ENCODE measurements at regions not wholly inside any gene's neighbourhood (a gene's known extent, or its start where the extent isn't known, plus 50 kb on each side); places are given as distances from the start of the nearest gene placed in this dataset.

DNA sequence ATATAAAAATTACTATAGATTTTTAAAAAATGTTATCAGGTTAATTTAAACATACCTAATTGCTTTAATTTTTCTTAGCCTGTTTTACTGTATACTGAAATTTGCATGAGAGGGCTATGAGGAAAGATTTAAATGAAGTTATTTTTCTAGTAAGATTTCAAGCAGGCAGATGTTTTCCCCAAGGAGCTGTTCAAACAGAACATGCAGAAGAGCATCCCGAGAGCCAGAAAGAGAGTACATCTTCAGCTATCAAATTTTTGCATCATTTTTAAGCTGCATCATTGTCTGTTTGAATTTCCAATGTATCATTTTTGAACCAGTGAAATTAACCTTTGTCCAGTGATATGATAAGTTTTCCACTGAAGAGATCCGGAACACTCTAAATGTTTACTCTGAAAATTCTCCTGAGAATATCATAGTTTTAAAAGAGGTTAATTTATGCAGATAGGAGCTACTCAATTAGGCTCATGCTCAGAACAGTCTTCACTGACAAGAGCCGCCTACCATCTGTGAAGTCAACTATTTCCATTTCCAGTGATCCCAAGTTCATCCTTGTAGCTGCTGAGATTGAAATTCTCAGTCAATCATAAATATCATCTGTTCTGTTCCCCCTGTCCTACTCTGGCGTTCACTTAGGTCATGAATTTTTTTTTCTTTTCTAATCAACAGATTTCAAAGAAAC is 467.7 kb upstream of the NBEA start:
- TF ChIP-seq, protein P1, sequence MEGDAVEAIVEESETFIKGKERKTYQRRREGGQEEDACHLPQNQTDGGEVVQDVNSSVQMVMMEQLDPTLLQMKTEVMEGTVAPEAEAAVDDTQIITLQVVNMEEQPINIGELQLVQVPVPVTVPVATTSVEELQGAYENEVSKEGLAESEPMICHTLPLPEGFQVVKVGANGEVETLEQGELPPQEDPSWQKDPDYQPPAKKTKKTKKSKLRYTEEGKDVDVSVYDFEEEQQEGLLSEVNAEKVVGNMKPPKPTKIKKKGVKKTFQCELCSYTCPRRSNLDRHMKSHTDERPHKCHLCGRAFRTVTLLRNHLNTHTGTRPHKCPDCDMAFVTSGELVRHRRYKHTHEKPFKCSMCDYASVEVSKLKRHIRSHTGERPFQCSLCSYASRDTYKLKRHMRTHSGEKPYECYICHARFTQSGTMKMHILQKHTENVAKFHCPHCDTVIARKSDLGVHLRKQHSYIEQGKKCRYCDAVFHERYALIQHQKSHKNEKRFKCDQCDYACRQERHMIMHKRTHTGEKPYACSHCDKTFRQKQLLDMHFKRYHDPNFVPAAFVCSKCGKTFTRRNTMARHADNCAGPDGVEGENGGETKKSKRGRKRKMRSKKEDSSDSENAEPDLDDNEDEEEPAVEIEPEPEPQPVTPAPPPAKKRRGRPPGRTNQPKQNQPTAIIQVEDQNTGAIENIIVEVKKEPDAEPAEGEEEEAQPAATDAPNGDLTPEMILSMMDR (IDR thresholded peaks at IDR 0.05) = no peak
- TF ChIP-seq POLR2A (IDR thresholded peaks at IDR 0.05) (no peak), EP300 (IDR thresholded peaks at IDR 0.05) (no peak)

Measured in gastroesophageal sphincter (tissue), 3 donors.